ENCODE measurements at regions not wholly inside any gene's neighbourhood (a gene's known extent, or its start where the extent isn't known, plus 50 kb on each side); places are given as distances from the start of the nearest gene placed in this dataset.

DNA sequence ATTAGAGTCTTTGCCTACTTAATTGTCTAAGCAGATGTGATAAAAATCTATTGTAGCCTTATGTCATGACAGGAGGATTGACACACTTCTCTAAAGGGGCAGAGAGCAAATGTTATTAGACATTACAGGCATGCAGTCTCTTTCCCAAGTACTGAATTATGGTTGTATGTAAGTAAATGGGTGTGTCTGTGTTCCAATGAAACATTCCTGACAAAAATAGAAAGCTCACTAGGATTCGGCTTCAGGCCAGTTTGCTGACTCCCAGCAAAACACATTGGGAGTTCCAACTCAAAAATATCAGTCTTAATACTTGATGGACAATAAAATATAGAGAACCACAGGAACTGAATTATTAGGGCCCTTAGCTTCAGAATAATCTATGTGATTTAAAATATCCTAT, 1480.4 kb downstream of the FAM181B start:
- in situ Hi-C loops (cut with HindIII; ENCODE audit: low pct_unique_long_range_greater_than_20kb, low sequenced_read_pairs): no loop called here
- no peak for DNase-seq (ENCODE audit: low read depth, low spot score)

GRCh38 chr11:81246941-81247340, 1486.7 kb downstream of the FAM181B start:
- no peak for TF ChIP-seq SIN3A (IDR thresholded peaks at IDR 0.05; ENCODE audit: borderline replicate concordance, insufficient read depth, low read depth, low read length)
- TF ChIP-seq, protein P1, sequence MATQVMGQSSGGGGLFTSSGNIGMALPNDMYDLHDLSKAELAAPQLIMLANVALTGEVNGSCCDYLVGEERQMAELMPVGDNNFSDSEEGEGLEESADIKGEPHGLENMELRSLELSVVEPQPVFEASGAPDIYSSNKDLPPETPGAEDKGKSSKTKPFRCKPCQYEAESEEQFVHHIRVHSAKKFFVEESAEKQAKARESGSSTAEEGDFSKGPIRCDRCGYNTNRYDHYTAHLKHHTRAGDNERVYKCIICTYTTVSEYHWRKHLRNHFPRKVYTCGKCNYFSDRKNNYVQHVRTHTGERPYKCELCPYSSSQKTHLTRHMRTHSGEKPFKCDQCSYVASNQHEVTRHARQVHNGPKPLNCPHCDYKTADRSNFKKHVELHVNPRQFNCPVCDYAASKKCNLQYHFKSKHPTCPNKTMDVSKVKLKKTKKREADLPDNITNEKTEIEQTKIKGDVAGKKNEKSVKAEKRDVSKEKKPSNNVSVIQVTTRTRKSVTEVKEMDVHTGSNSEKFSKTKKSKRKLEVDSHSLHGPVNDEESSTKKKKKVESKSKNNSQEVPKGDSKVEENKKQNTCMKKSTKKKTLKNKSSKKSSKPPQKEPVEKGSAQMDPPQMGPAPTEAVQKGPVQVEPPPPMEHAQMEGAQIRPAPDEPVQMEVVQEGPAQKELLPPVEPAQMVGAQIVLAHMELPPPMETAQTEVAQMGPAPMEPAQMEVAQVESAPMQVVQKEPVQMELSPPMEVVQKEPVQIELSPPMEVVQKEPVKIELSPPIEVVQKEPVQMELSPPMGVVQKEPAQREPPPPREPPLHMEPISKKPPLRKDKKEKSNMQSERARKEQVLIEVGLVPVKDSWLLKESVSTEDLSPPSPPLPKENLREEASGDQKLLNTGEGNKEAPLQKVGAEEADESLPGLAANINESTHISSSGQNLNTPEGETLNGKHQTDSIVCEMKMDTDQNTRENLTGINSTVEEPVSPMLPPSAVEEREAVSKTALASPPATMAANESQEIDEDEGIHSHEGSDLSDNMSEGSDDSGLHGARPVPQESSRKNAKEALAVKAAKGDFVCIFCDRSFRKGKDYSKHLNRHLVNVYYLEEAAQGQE (IDR thresholded peaks at IDR 0.05; ENCODE audit: insufficient read depth in 1 of 2, low read depth in 2 of 2, low read length in 1 of 2): no peak
- TF ChIP-seq, protein P2, sequence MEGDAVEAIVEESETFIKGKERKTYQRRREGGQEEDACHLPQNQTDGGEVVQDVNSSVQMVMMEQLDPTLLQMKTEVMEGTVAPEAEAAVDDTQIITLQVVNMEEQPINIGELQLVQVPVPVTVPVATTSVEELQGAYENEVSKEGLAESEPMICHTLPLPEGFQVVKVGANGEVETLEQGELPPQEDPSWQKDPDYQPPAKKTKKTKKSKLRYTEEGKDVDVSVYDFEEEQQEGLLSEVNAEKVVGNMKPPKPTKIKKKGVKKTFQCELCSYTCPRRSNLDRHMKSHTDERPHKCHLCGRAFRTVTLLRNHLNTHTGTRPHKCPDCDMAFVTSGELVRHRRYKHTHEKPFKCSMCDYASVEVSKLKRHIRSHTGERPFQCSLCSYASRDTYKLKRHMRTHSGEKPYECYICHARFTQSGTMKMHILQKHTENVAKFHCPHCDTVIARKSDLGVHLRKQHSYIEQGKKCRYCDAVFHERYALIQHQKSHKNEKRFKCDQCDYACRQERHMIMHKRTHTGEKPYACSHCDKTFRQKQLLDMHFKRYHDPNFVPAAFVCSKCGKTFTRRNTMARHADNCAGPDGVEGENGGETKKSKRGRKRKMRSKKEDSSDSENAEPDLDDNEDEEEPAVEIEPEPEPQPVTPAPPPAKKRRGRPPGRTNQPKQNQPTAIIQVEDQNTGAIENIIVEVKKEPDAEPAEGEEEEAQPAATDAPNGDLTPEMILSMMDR (IDR thresholded peaks at IDR 0.05): no peak
- TF ChIP-seq POLR2AphosphoS5 (IDR thresholded peaks at IDR 0.05; ENCODE audit: low read depth, low read length): no peak
- TF ChIP-seq TCF7L2 (IDR thresholded peaks at IDR 0.05; ENCODE audit: low read depth, low read length): no peak
- ChIA-PET POLR2A (no interaction called here), CTCF (no interaction called here)
- Histone ChIP-seq H3K27ac (ENCODE audit: low read length) (no peak overlapping the region), H3K4me3 (ENCODE audit: low read depth in 2 of 2, low read length in 2 of 2) (no peak overlapping the region), H3K36me3 (ENCODE audit: control insufficient read depth, insufficient read depth, low read length) (no peaks in the 10 kb centered on the region), H3K27me3 (ENCODE audit: control insufficient read depth, insufficient read depth, low read length) (no peaks in the 10 kb centered on the region), H3K9me3 (ENCODE audit: control insufficient read depth, insufficient read depth, low read depth, low read length) (no peaks in the 10 kb centered on the region), H3K4me1 (ENCODE audit: control insufficient read depth, insufficient read depth, low read length) (no peaks in the 10 kb centered on the region)
- DNase-seq (ENCODE audit: low read depth, low spot score): no peak
- intact Hi-C loops (cut with micrococcal nuclease; ENCODE audit: unreplicated experiment): no loop called here
- ATAC-seq: no peak
- in situ Hi-C loops (cut with HindIII; ENCODE audit: low pct_unique_long_range_greater_than_20kb, low sequenced_read_pairs): no loop called here
- BruUV-seq (replicated peaks): no TSS peak

More for the DNA sequence above, 1480.4 kb downstream of the FAM181B start:
- H3K27ac ChIP-seq (ENCODE audit: low read length): no peak overlapping the region
- no TSS peak for BruUV-seq (replicated peaks)
- H3K36me3 ChIP-seq (ENCODE audit: control insufficient read depth, insufficient read depth, low read length): no peaks in the 10 kb centered on the region
- TF ChIP-seq POLR2AphosphoS5 (IDR thresholded peaks at IDR 0.05; ENCODE audit: low read depth, low read length) (no peak), TCF7L2 (IDR thresholded peaks at IDR 0.05; ENCODE audit: low read depth, low read length) (no peak), SIN3A (IDR thresholded peaks at IDR 0.05; ENCODE audit: borderline replicate concordance, insufficient read depth, low read depth, low read length) (no peak)
- TF ChIP-seq, protein P2 (IDR thresholded peaks at IDR 0.05): no peak
- TF ChIP-seq, protein P1 (IDR thresholded peaks at IDR 0.05; ENCODE audit: insufficient read depth in 1 of 2, low read depth in 2 of 2, low read length in 1 of 2): no peak
- no peak overlapping the region for H3K4me3 ChIP-seq (ENCODE audit: low read depth in 2 of 2, low read length in 2 of 2)
- no peaks in the 10 kb centered on the region for H3K27me3 ChIP-seq (ENCODE audit: control insufficient read depth, insufficient read depth, low read length)
- POLR2A ChIA-PET: no interaction called here
- no peaks in the 10 kb centered on the region for H3K4me1 ChIP-seq (ENCODE audit: control insufficient read depth, insufficient read depth, low read length)
- CTCF ChIA-PET: no interaction called here
- intact Hi-C loops (cut with micrococcal nuclease; ENCODE audit: unreplicated experiment): no loop called here
- no peaks in the 10 kb centered on the region for H3K9me3 ChIP-seq (ENCODE audit: control insufficient read depth, insufficient read depth, low read depth, low read length)
- no peak for ATAC-seq

Data from Panc1 (cell line).